ENCODE measurements at regions not wholly inside any gene's neighbourhood (a gene's known extent, or its start where the extent isn't known, plus 50 kb on each side); places are given as distances from the start of the nearest gene placed in this dataset.

GRCh38 chr10:131775433-131775832 is 125.4 kb upstream of the PPP2R2D start:
- Histone ChIP-seq H3K4me1 (ENCODE audit: control extremely low read depth in 1 of 4, control insufficient read depth in 4 of 4, insufficient read depth in 4 of 4, low read length in 3 of 4) (no peaks in the 10 kb centered on the region), H3K4me3 (ENCODE audit: control insufficient read depth in 1 of 7, extremely low read depth in 1 of 7, insufficient read depth in 4 of 7, low read depth in 2 of 7, low read length in 6 of 7) (no peak overlapping the region), H3K27me3 (replicated peaks in 2 of 5; ENCODE audit: control insufficient read depth in 4 of 5, insufficient read depth in 5 of 5, low read length in 4 of 5) (peaks cover 0 to 8% (median 2%) of the 10 kb centered on the region in 5 experiments), H3K9me3 (ENCODE audit: control extremely low read depth in 1 of 5, control insufficient read depth in 4 of 5, insufficient read depth in 2 of 5, low read depth in 1 of 5, low read length in 4 of 5) (peaks cover 0 to 47% (median 34%) of the 10 kb centered on the region in 5 experiments), H3K27ac (ENCODE audit: insufficient read depth in 1 of 2, low read depth in 1 of 2, low read length in 2 of 2, poor library complexity in 1 of 2, severe bottlenecking in 2 of 2) (no peak overlapping the region), H3K36me3 (ENCODE audit: control insufficient read depth in 4 of 4, insufficient read depth in 4 of 4, low read length in 3 of 4) (no peaks in the 10 kb centered on the region)
- ChIA-PET CTCF (no interaction called here), POLR2A (no interaction called here)
- DNase-seq, result no peak
- WGBS (ENCODE audit: insufficient coverage), result 82% methylated on average over 15 of the region's 16 CpGs

GRCh38 chr10:131775833-131776232 is 125.0 kb upstream of the PPP2R2D start:
- no peak overlapping the region for H3K27ac ChIP-seq (ENCODE audit: insufficient read depth in 1 of 2, low read depth in 1 of 2, low read length in 2 of 2, poor library complexity in 1 of 2, severe bottlenecking in 2 of 2)
- no peaks in the 10 kb centered on the region for H3K4me1 ChIP-seq (ENCODE audit: control extremely low read depth in 1 of 4, control insufficient read depth in 4 of 4, insufficient read depth in 4 of 4, low read length in 3 of 4)
- peaks cover 0 to 7% (median 2%) of the 10 kb centered on the region in 5 experiments for H3K27me3 ChIP-seq (replicated peaks in 2 of 5; ENCODE audit: control insufficient read depth in 4 of 5, insufficient read depth in 5 of 5, low read length in 4 of 5)
- CTCF ChIA-PET, result interaction anchor here (0.8 kb wide), 1 partner anchor 14 kb away, joined by 3 read pairs; no protein-coding TSS in a partner anchor
- peaks cover 0 to 47% (median 34%) of the 10 kb centered on the region in 5 experiments for H3K9me3 ChIP-seq (ENCODE audit: control extremely low read depth in 1 of 5, control insufficient read depth in 4 of 5, insufficient read depth in 2 of 5, low read depth in 1 of 5, low read length in 4 of 5)
- no peak for DNase-seq
- POLR2A ChIA-PET, result no interaction called here
- H3K36me3 ChIP-seq (ENCODE audit: control insufficient read depth in 4 of 4, insufficient read depth in 4 of 4, low read length in 3 of 4), result no peaks in the 10 kb centered on the region
- H3K4me3 ChIP-seq (ENCODE audit: control insufficient read depth in 1 of 7, extremely low read depth in 1 of 7, insufficient read depth in 4 of 7, low read depth in 2 of 7, low read length in 6 of 7), result no peak overlapping the region
- 91% methylated on average over 11 of the region's 11 CpGs for WGBS (ENCODE audit: insufficient coverage)

GRCh38 chr10:131776496-131776895 is 124.3 kb upstream of the PPP2R2D start:
- H3K9me3 ChIP-seq (ENCODE audit: control extremely low read depth in 1 of 5, control insufficient read depth in 4 of 5, insufficient read depth in 2 of 5, low read depth in 1 of 5, low read length in 4 of 5), result peaks cover 0 to 47% (median 34%) of the 10 kb centered on the region in 5 experiments
- CTCF ChIA-PET, result interaction anchor here (0.7 to 0.8 kb wide), 2 partner anchors 14 to 48 kb away, joined by 3 read pairs; no protein-coding TSS in a partner anchor
- no peak overlapping the region for H3K27ac ChIP-seq (ENCODE audit: insufficient read depth in 1 of 2, low read depth in 1 of 2, low read length in 2 of 2, poor library complexity in 1 of 2, severe bottlenecking in 2 of 2)
- no peaks in the 10 kb centered on the region for H3K4me1 ChIP-seq (ENCODE audit: control extremely low read depth in 1 of 4, control insufficient read depth in 4 of 4, insufficient read depth in 4 of 4, low read length in 3 of 4)
- DNase-seq, result no peak
- 100% methylated on average over 10 of the region's 11 CpGs for WGBS (ENCODE audit: insufficient coverage)
- POLR2A ChIA-PET, result no interaction called here
- no peaks in the 10 kb centered on the region for H3K36me3 ChIP-seq (ENCODE audit: control insufficient read depth in 4 of 4, insufficient read depth in 4 of 4, low read length in 3 of 4)
- H3K4me3 ChIP-seq (ENCODE audit: control insufficient read depth in 1 of 7, extremely low read depth in 1 of 7, insufficient read depth in 4 of 7, low read depth in 2 of 7, low read length in 6 of 7), result no peak overlapping the region
- peaks cover 0 to 7% (median 2%) of the 10 kb centered on the region in 5 experiments for H3K27me3 ChIP-seq (replicated peaks in 2 of 5; ENCODE audit: control insufficient read depth in 4 of 5, insufficient read depth in 5 of 5, low read length in 4 of 5)

- CTCF ChIA-PET, result no interaction called here
- peaks cover 0 to 7% (median 0%) of the 10 kb centered on the region in 5 experiments for H3K27me3 ChIP-seq (replicated peaks in 2 of 5; ENCODE audit: control insufficient read depth in 4 of 5, insufficient read depth in 5 of 5, low read length in 4 of 5)
- no peak overlapping the region for H3K4me3 ChIP-seq (ENCODE audit: control insufficient read depth in 1 of 7, extremely low read depth in 1 of 7, insufficient read depth in 4 of 7, low read depth in 2 of 7, low read length in 6 of 7)
- no peak for DNase-seq
- H3K27ac ChIP-seq (ENCODE audit: insufficient read depth in 1 of 2, low read depth in 1 of 2, low read length in 2 of 2, poor library complexity in 1 of 2, severe bottlenecking in 2 of 2), result no peak overlapping the region
- POLR2A ChIA-PET, result no interaction called here
- no peaks in the 10 kb centered on the region for H3K4me1 ChIP-seq (ENCODE audit: control extremely low read depth in 1 of 4, control insufficient read depth in 4 of 4, insufficient read depth in 4 of 4, low read length in 3 of 4)
- H3K36me3 ChIP-seq (ENCODE audit: control insufficient read depth in 4 of 4, insufficient read depth in 4 of 4, low read length in 3 of 4), result no peaks in the 10 kb centered on the region
- peaks cover 0 to 48% (median 34%) of the 10 kb centered on the region in 5 experiments for H3K9me3 ChIP-seq (ENCODE audit: control extremely low read depth in 1 of 5, control insufficient read depth in 4 of 5, insufficient read depth in 2 of 5, low read depth in 1 of 5, low read length in 4 of 5)
- WGBS (ENCODE audit: insufficient coverage), result 100% methylated on average over 4 of the region's 5 CpGs
Measured at GRCh38 chr10:131777162-131777561, 123.6 kb upstream of the PPP2R2D start.

GRCh38 chr10:131777921-131778320 is 122.9 kb upstream of the PPP2R2D start:
- Histone ChIP-seq H3K27me3 (replicated peaks in 2 of 5; ENCODE audit: control insufficient read depth in 4 of 5, insufficient read depth in 5 of 5, low read length in 4 of 5) (peaks cover 0 to 5% (median 0%) of the 10 kb centered on the region in 5 experiments), H3K9me3 (ENCODE audit: control extremely low read depth in 1 of 5, control insufficient read depth in 4 of 5, insufficient read depth in 2 of 5, low read depth in 1 of 5, low read length in 4 of 5) (peaks cover 0 to 53% (median 34%) of the 10 kb centered on the region in 5 experiments), H3K4me3 (ENCODE audit: control insufficient read depth in 1 of 7, extremely low read depth in 1 of 7, insufficient read depth in 4 of 7, low read depth in 2 of 7, low read length in 6 of 7) (no peak overlapping the region), H3K4me1 (ENCODE audit: control extremely low read depth in 1 of 4, control insufficient read depth in 4 of 4, insufficient read depth in 4 of 4, low read length in 3 of 4) (no peaks in the 10 kb centered on the region), H3K27ac (ENCODE audit: insufficient read depth in 1 of 2, low read depth in 1 of 2, low read length in 2 of 2, poor library complexity in 1 of 2, severe bottlenecking in 2 of 2) (no peak overlapping the region), H3K36me3 (ENCODE audit: control insufficient read depth in 4 of 4, insufficient read depth in 4 of 4, low read length in 3 of 4) (no peaks in the 10 kb centered on the region)
- DNase-seq, result no peak
- WGBS (ENCODE audit: insufficient coverage), result 100% methylated on average over 1 of the region's 2 CpGs
- POLR2A ChIA-PET, result no interaction called here
- CTCF ChIA-PET, result no interaction called here

- Histone ChIP-seq H3K27me3 (replicated peaks in 2 of 5; ENCODE audit: control insufficient read depth in 4 of 5, insufficient read depth in 5 of 5, low read length in 4 of 5) (peaks cover 0 to 3% (median 0%) of the 10 kb centered on the region in 5 experiments), H3K4me1 (ENCODE audit: control extremely low read depth in 1 of 4, control insufficient read depth in 4 of 4, insufficient read depth in 4 of 4, low read length in 3 of 4) (no peaks in the 10 kb centered on the region), H3K9me3 (ENCODE audit: control extremely low read depth in 1 of 5, control insufficient read depth in 4 of 5, insufficient read depth in 2 of 5, low read depth in 1 of 5, low read length in 4 of 5) (peaks cover 0 to 54% (median 36%) of the 10 kb centered on the region in 5 experiments), H3K4me3 (ENCODE audit: control insufficient read depth in 1 of 7, extremely low read depth in 1 of 7, insufficient read depth in 4 of 7, low read depth in 2 of 7, low read length in 6 of 7) (no peak overlapping the region), H3K36me3 (ENCODE audit: control insufficient read depth in 4 of 4, insufficient read depth in 4 of 4, low read length in 3 of 4) (no peaks in the 10 kb centered on the region), H3K27ac (ENCODE audit: insufficient read depth in 1 of 2, low read depth in 1 of 2, low read length in 2 of 2, poor library complexity in 1 of 2, severe bottlenecking in 2 of 2) (no peak overlapping the region)
- ChIA-PET POLR2A (no interaction called here), CTCF (no interaction called here)
- 98% methylated on average over 9 of the region's 9 CpGs for WGBS (ENCODE audit: insufficient coverage)
- no peak for DNase-seq
Measured at GRCh38 chr10:131778385-131778784, 122.4 kb upstream of the PPP2R2D start.

GRCh38 chr10:131778842-131779241 is 122.0 kb upstream of the PPP2R2D start:
- no peaks in the 10 kb centered on the region for H3K36me3 ChIP-seq (ENCODE audit: control insufficient read depth in 4 of 4, insufficient read depth in 4 of 4, low read length in 3 of 4)
- H3K9me3 ChIP-seq (ENCODE audit: control extremely low read depth in 1 of 5, control insufficient read depth in 4 of 5, insufficient read depth in 2 of 5, low read depth in 1 of 5, low read length in 4 of 5), result peaks cover 0 to 57% (median 38%) of the 10 kb centered on the region in 5 experiments
- H3K4me1 ChIP-seq (ENCODE audit: control extremely low read depth in 1 of 4, control insufficient read depth in 4 of 4, insufficient read depth in 4 of 4, low read length in 3 of 4), result no peaks in the 10 kb centered on the region
- WGBS (ENCODE audit: insufficient coverage), result 95% methylated on average over 7 of the region's 8 CpGs
- DNase-seq, result no peak
- no peak overlapping the region for H3K27ac ChIP-seq (ENCODE audit: insufficient read depth in 1 of 2, low read depth in 1 of 2, low read length in 2 of 2, poor library complexity in 1 of 2, severe bottlenecking in 2 of 2)
- no peak overlapping the region for H3K4me3 ChIP-seq (ENCODE audit: control insufficient read depth in 1 of 7, extremely low read depth in 1 of 7, insufficient read depth in 4 of 7, low read depth in 2 of 7, low read length in 6 of 7)
- H3K27me3 ChIP-seq (replicated peaks in 2 of 5; ENCODE audit: control insufficient read depth in 4 of 5, insufficient read depth in 5 of 5, low read length in 4 of 5), result no peaks in the 10 kb centered on the region
- POLR2A ChIA-PET, result no interaction called here
- CTCF ChIA-PET, result no interaction called here

Measured in common myeloid progenitor, CD34-positive (primary cell).